GM12874 (cell line): ENCODE measurements at regions not wholly inside any gene's neighbourhood (a gene's known extent, or its start where the extent isn't known, plus 50 kb on each side); places are given as distances from the start of the nearest gene placed in this dataset.

Source experiments
- TF ChIP-seq, protein P1 (sequence below): IDR thresholded peaks from 2 replicates; pipeline ENCODE4 v1.5.1; 2011; ENCODE audit warnings: low read depth, mild to moderate bottlenecking, control low read depth, low read length, moderate library complexity; ENCODE audit not compliant: insufficient read depth

DNA sequence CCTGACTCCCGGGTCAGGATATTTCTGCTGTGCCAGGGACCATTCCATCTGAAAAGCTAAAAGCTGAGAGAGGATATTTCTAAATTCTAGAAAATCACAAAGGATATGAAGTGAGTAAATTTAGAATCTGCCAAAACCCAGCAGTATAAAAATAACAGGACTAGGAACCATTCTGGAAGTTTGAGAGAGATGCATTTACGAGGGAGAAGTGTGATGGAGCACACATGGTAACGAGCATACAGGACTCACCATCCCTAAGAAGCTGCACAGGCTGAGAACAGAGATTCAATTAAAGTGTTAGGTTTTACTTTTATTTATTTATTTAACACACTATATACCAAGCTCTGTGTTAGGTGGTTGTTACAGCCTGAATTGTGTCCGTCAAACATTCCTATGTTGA is 116.3 kb downstream of the GLUL start:
- TF ChIP-seq, protein P1, sequence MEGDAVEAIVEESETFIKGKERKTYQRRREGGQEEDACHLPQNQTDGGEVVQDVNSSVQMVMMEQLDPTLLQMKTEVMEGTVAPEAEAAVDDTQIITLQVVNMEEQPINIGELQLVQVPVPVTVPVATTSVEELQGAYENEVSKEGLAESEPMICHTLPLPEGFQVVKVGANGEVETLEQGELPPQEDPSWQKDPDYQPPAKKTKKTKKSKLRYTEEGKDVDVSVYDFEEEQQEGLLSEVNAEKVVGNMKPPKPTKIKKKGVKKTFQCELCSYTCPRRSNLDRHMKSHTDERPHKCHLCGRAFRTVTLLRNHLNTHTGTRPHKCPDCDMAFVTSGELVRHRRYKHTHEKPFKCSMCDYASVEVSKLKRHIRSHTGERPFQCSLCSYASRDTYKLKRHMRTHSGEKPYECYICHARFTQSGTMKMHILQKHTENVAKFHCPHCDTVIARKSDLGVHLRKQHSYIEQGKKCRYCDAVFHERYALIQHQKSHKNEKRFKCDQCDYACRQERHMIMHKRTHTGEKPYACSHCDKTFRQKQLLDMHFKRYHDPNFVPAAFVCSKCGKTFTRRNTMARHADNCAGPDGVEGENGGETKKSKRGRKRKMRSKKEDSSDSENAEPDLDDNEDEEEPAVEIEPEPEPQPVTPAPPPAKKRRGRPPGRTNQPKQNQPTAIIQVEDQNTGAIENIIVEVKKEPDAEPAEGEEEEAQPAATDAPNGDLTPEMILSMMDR, result no peak

DNA sequence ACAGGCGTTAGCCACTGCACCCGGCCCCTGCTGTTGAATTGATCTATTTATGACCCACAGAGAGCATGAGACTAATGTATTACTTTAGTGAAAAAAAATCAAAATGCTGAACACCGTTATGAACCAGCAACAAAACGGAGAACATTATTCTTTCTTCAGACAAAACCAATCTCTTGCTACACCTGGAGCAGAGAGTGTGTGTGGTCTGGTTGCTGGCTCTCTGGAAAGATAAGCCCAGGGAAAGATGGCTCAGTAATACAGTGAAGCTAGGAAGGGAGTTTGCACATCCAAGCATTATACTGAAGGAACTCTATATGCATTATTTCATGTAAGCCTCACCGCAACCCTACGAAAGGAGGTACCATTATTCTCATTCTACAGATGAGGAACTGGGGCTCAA is 117.0 kb downstream of the GLUL start:
- TF ChIP-seq, protein P1, result no peak

DNA sequence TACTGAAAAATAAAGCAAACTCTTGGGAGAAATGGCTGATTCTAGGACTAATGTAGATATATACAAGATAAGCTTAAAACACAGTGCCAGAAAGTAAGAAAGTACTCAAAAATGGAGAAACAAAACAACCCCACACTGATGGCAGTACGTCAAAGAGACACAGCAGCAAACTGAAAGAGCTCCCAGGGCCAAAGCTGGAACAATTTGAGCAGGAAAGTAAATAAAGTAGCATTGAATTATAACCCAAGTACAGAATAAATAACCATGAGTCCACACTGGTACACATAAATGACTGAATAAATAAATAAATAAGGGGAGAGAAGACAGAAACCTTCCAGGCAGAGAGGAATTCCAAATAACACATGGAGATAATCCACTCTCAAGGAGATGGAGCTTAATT is 120.9 kb downstream of the GLUL start:
- TF ChIP-seq, protein P1, result no peak

DNA sequence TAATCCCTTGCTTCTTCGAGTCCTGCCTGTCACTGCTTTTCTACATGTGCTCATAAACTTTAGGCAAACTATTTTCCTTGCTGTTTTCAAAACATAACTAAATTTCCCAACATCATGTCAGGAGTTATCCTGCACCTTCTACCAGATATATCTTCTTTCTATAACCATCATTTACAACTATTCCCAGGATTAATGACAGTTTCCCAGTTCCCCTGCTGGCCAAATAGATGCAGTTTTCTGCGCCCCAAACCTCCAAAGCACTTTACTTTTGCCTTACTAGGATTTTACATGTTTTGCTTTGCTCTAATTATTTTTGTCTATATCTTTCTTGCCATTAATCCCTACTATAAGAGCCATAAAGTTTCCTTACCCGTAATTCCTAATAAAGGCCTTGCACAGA is 122.5 kb downstream of the GLUL start:
- TF ChIP-seq, protein P1, result no peak

DNA sequence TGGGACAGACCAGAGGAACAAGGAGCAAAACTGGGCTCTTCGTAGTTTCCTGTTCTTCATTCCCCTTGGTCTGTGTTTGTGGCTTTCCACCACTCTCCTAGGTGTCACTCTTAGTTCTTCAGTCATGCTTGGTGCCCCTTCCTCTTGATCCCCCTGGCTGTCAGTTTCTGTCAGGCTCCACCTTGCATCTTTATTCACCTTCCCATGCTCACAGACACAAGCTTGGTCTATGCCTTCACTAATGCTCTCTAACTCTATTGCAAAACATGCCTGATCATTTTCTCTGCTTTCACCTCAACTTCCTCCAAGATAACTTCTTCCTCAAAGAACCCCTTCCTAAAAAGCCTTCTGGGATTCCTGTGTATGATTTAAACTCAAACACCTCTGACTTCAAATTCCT is 122.9 kb downstream of the GLUL start:
- TF ChIP-seq, protein P1, result no peak

DNA sequence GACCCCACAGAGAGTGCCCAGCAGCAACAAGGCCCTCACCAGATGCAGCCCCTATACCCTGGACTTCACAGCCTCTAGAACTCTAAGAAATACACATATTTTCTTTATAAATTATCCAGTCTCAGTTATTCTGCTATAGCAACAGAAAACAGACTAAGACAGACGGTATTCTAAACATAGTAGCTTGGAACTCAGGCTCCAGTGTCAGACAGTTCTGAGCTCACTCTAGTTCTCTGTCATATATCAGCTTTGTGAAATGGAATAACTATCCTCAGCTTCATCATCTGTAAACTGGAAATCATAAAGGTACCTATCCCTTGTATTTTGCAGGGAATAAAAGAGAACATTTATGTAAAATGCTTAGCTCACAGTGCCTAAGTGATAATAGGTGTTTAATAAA is 127.4 kb downstream of the GLUL start:
- TF ChIP-seq, protein P1, result no peak

DNA sequence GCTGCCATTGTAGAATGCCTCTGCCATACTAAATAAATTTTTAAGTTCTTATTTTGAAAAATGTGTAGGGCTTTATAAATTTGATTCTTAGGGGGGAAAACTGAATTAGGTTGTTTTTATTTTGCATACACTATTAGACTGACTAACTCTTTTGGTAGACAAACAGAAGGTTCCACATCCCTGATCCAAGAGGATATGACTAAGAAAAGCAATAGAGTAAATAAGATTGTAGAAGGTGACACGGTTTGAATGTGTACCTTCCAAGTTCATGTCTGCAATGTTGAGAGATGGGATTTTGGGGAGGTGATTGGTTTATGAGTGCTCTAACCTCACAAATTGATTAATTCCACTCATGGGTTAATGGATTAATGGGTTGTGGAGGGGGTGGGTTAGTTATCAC is 127.9 kb downstream of the GLUL start:
- TF ChIP-seq, protein P1, result no peak

DNA sequence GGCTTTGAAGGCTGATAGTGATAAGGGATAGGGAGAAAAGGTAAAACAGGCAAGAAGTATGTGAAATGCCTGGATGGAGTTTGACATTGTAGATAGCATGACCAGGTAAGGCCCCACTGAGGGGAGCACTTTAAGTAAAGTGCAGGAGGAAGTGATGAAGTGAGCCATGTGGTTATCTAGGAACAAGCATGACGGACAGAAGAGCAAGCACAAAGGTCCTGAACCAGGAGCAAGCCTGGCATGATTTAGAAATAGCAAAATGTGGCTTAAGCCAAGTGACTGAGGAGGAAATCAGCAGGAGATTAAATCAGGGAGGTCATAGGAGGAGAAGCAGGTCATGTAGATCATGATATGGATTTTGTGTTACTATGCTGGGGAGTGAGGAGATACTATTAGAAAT is 129.2 kb downstream of the GLUL start:
- TF ChIP-seq, protein P1, result no peak
